GM18507 (cell line): ENCODE measurements at regions not wholly inside any gene's neighbourhood (a gene's known extent, or its start where the extent isn't known, plus 50 kb on each side); places are given as distances from the start of the nearest gene placed in this dataset.

Source experiments
- DNase-seq: peaks from one replicate; pipeline ENCODE4 v3.0.0; 2011; ENCODE audit warnings: low read depth; ENCODE audit not compliant: insufficient read length; ENCODE audit errors: extremely low spot score
- FAIRE-seq: peaks from 2 replicates; lab custom pipeline; 2011; peaks lifted over from hg19 to GRCh38; lab: Jason Lieb, UNC

GRCh38 chr4:160894128-160894527 lies 1269.7 kb downstream of the FSTL5 start:
- FAIRE-seq: no peak

DNA sequence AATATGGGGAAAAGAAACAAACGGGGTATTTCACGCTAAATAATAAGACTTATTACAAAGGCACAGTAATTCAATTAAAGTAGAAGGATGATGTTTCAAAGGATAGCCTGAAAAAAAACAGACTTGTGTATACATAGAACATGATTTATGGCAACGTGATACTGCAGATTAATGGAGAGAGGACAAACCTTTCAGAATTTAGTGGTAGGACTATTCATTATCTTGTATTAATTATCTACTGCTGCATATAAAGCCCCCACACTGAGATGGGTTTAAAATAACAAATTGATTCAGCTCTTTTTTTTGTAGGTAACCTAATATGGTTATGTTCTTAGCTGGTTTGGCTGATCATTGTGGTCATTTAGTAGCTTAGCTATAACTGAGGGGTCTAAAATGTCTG lies 1269.0 kb downstream of the FSTL5 start:
- FAIRE-seq (no peak), DNase-seq (no peak)

More at GRCh38 chr4:160894128-160894527, 1269.7 kb downstream of the FSTL5 start:
- DNase-seq: no peak

- no peak for FAIRE-seq
- no peak for DNase-seq
Observed at GRCh38 chr4:160927311-160927710, 1236.5 kb downstream of the FSTL5 start.

- FAIRE-seq (no peak), DNase-seq (no peak)
Observed at GRCh38 chr4:160928482-160928881, 1235.3 kb downstream of the FSTL5 start.

- DNase-seq (no peak), FAIRE-seq (no peak)
Observed at GRCh38 chr4:160947653-160948052, 1216.1 kb downstream of the FSTL5 start.

GRCh38 chr4:160956875-160957274 lies 1206.9 kb downstream of the FSTL5 start:
- DNase-seq: no peak
- FAIRE-seq: no peak

DNA sequence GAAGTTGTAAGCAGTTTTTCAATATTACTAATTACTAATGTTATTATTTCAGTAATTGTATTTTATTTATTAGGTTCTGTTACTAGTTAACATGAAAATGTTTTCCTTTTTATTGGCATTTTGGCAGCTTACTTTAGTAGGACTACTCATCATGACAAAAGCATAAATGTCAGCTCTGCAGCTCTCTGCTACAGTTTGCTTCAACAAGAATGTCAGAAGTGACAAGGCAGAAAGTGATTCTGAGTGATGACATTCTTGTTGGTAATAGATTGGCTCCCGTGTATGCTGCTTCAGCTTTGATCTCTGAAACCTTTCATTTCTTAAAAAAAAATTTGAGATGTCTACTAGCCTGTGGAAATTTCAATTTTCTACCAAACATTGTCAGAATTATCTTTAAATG lies 1193.9 kb downstream of the FSTL5 start:
- FAIRE-seq (no peak), DNase-seq (no peak)

- FAIRE-seq (no peak), DNase-seq (no peak)
Observed at GRCh38 chr4:160980091-160980490, 1183.7 kb downstream of the FSTL5 start.

DNA sequence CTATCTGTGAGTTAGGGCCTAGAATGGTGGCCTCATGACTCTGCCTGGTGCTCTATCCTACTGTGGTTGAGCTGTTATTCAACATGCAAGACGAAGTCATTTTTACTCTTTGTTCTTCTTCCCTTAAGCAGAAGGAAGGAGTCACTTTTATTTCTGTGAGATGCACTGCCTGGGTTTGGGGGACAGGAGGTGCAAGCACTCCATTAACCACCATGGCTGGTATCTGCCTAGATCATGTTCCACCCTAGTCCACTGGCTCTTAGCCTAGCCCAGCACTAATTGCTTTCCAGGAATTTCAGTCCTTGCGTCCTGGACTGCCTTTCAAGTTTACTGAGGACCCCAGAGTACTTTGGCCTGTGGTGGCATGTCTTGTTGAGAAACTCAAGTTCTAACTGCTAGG lies 1182.7 kb downstream of the FSTL5 start:
- DNase-seq (no peak), FAIRE-seq (no peak)

DNA sequence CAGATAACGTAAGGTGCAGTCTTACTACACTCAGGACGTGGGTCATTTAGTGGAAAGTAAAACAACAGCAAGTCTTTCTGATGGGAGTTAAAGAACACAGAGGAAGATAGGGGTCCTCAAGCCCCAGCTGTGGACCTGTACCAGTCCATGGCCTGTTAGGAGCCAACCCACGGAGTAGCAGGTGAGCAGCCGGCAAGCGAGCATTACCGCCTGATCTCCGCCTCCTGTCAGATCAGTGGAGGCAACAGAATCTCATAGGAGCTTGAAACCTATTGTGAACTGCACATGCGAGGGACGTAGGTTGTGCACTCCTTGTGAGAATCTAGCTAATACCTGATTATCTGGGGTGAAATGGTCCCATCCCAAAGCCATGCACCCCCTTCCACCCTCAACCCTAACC lies 1180.8 kb downstream of the FSTL5 start:
- DNase-seq: no peak
- FAIRE-seq: no peak

- FAIRE-seq (no peak), DNase-seq (no peak)
Observed at GRCh38 chr4:161002386-161002785, 1161.4 kb downstream of the FSTL5 start.

GRCh38 chr4:161003418-161004057 lies 1160.3 kb downstream of the FSTL5 start:
- DNase-seq (no peak), FAIRE-seq (no peak)

DNA sequence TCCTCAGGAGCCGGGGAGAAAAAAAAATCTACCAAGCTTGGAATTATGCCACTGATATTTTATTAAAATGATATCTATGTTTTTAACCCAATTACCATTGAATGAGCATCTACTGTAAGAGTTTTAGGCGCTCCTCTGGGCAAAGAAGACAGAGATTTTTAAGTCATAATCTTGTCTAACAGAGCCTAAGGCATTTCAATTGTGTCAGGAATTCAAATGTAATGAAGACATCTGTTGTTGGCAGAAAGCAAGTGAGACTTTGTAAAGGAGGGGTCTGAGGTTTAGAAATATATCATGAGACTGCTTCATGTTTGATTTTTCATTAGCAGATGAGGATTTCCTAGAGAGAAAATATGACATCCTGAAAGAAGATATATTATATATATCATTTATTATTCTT lies 1158.1 kb downstream of the FSTL5 start:
- no peak for FAIRE-seq
- DNase-seq: no peak

- FAIRE-seq (no peak), DNase-seq (no peak)
Observed at GRCh38 chr4:161008527-161008926, 1155.3 kb downstream of the FSTL5 start.

DNA sequence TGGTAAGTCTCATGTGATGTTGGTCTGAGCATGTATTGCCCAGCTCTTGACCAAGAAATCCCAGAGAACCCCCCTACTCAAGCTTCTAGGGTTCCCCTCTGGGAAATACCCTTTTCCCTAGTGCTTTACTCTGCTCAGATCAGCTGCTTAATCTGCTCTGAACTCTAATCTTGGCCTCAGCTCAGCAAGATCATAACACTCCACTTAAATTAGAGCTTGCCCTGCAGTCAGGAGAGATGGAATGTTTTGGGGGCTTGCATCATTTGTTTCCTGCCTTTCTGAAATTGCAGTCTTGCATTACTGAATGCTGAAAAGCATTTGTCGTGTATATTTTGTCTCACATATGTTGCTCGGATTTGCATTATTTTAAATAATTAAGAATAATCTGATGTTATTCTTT lies 1153.6 kb downstream of the FSTL5 start:
- FAIRE-seq (no peak), DNase-seq (no peak)
